Mesothelial cell of epicardium (in vitro differentiated cells): ENCODE measurements at regions not wholly inside any gene's neighbourhood (a gene's known extent, or its start where the extent isn't known, plus 50 kb on each side); places are given as distances from the start of the nearest gene placed in this dataset.
A peak's percentile ranks its signal among the peaks of the same experiment; 100 is the strongest.

ENCODE experiments used
- DNase-seq, 2 experiments: peaks; one replicate each; pipeline ENCODE4 v3.0.0; 2021; ENCODE audit warnings: low spot score in 2 of 2; ENCODE audit not compliant: unreplicated experiment in 2 of 2
- H3K27ac Mint-ChIP-seq: 2 replicates; pipeline ENCODE4 v1.8.0; 2021; ENCODE audit warnings: mixed read lengths
- H3K27me3 Mint-ChIP-seq: 2 replicates; pipeline ENCODE4 v1.8.0; 2021; ENCODE audit warnings: low read depth, mixed read lengths
- H3K36me3 Mint-ChIP-seq: 2 replicates; pipeline ENCODE4 v1.8.0; 2021; ENCODE audit warnings: mixed read lengths
- H3K4me1 Mint-ChIP-seq: 2 replicates; pipeline ENCODE4 v1.8.0; 2021; ENCODE audit warnings: mixed read lengths
- H3K4me3 Mint-ChIP-seq: 2 replicates; pipeline ENCODE4 v1.8.0; 2021; ENCODE audit warnings: mild to moderate bottlenecking, moderate library complexity, mixed read lengths
- H3K9me3 Mint-ChIP-seq: 2 replicates; pipeline ENCODE4 v1.8.0; 2021; ENCODE audit warnings: mixed read lengths
- CTCF ChIP-seq: fragments of 200-600 bp; sonication (generic); IDR thresholded peaks from one replicate; pipeline ENCODE4 v1.5.0; 2021; ENCODE audit warnings: antibody characterized with exemption; ENCODE audit not compliant: unreplicated experiment

GRCh38 chr3:148077318-148077923 is 620.3 kb upstream of the AGTR1 start:
- Mint-ChIP-seq H3K9me3 (no peaks in the 10 kb centered on the region), H3K27ac (no peak overlapping the region), H3K36me3 (no peaks in the 10 kb centered on the region), H3K27me3 (peaks cover 2% of the 10 kb centered on the region), H3K4me1 (peaks cover 8% of the 10 kb centered on the region), H3K4me3 (no peak overlapping the region)
- DNase-seq = no peak
- TF ChIP-seq CTCF = peak; percentile 58

GRCh38 chr3:148077965-148078364 is 619.7 kb upstream of the AGTR1 start:
- Mint-ChIP-seq H3K27me3 (peaks cover 2% of the 10 kb centered on the region), H3K9me3 (no peaks in the 10 kb centered on the region), H3K4me1 (peaks cover 8% of the 10 kb centered on the region), H3K4me3 (no peak overlapping the region), H3K36me3 (no peaks in the 10 kb centered on the region), H3K27ac (no peak overlapping the region)
- no peak for DNase-seq
- TF ChIP-seq CTCF = no peak

- Mint-ChIP-seq H3K4me1 (peaks cover 8% of the 10 kb centered on the region), H3K36me3 (no peaks in the 10 kb centered on the region), H3K27ac (no peak overlapping the region), H3K9me3 (no peaks in the 10 kb centered on the region), H3K27me3 (peaks cover 2% of the 10 kb centered on the region), H3K4me3 (no peak overlapping the region)
- DNase-seq = no peak
- no peak for TF ChIP-seq CTCF
These were observed 619.0 kb upstream of the AGTR1 start for GRCh38 chr3:148078658-148079057.

GRCh38 chr3:148079370-148079769 is 618.3 kb upstream of the AGTR1 start:
- Mint-ChIP-seq H3K4me3 (no peak overlapping the region), H3K36me3 (no peaks in the 10 kb centered on the region), H3K4me1 (peaks cover 8% of the 10 kb centered on the region), H3K27me3 (peaks cover 2% of the 10 kb centered on the region), H3K27ac (no peak overlapping the region), H3K9me3 (no peaks in the 10 kb centered on the region)
- no peak for TF ChIP-seq CTCF
- DNase-seq = no peak

GRCh38 chr3:148081926-148082325 is 615.8 kb upstream of the AGTR1 start:
- Mint-ChIP-seq H3K9me3 (no peaks in the 10 kb centered on the region), H3K27me3 (peaks cover 2% of the 10 kb centered on the region), H3K27ac (no peak overlapping the region), H3K36me3 (no peaks in the 10 kb centered on the region), H3K4me1 (peaks cover 8% of the 10 kb centered on the region), H3K4me3 (no peak overlapping the region)
- no peak for DNase-seq
- no peak for TF ChIP-seq CTCF
